GM19455 (cell line): ENCODE measurements at regions not wholly inside any gene's neighbourhood (a gene's known extent, or its start where the extent isn't known, plus 50 kb on each side); places are given as distances from the start of the nearest gene placed in this dataset.
A peak's percentile ranks its signal among the peaks of the same experiment; 100 is the strongest.

Experiments used
- ATAC-seq: cut with Tn5 transposase; IDR thresholded peaks from one replicate; pipeline ENCODE4 v1.9.1; 2021; ENCODE audit not compliant: unreplicated experiment

- ATAC-seq = no peak
These were observed 440.0 kb downstream of the ENC1 start for GRCh38 chr5:74200560-74200959.

GRCh38 chr5:74199436-74200210, 440.9 kb downstream of the ENC1 start:
- ATAC-seq = no peak

GRCh38 chr5:74199005-74199404, 441.5 kb downstream of the ENC1 start:
- no peak for ATAC-seq

GRCh38 chr5:74198156-74198555, 442.4 kb downstream of the ENC1 start:
- ATAC-seq = no peak

- peak; percentile 59 for ATAC-seq
These were observed 444.3 kb downstream of the ENC1 start for GRCh38 chr5:74196233-74196632.

- no peak for ATAC-seq
These were observed 446.3 kb downstream of the ENC1 start for GRCh38 chr5:74194196-74194595.

GRCh38 chr5:74192606-74193299, 447.8 kb downstream of the ENC1 start:
- no peak for ATAC-seq

DNA sequence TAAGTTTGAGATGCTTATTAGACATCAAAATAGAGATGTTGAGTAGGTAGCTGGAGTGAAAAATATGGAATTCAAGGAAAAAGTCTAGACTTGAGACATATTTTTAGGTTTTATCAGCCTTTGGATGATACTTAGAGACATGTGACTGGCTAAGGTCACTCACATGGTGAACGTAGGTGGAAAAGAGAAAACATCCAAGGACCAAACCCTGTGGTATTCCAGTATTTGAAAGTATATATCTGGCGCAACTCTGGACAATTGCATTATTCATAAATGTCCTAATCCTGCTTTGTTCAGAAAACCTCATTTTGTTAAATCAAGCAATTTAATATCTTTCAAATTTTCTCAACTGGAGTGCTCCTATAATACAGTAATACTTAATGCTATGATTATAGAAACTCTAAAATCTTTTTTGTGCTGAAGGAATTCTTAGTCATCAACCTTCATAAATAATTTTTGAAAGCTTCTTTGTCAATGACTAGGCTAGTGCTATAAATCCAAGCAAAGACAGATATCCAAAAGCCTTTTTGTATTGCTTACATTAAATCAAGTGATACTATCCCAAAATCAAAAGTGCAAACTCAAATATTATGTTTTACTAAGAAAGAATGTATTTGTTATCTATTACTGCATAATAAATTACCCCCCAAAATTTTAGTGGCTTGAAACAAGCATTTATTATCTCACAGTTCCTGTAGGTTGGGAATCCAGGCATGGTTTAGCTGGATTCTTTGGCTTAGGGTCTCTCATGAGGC, 452.0 kb downstream of the ENC1 start:
- ATAC-seq = no peak

GRCh38 chr5:74187757-74188156, 452.8 kb downstream of the ENC1 start:
- no peak for ATAC-seq

DNA sequence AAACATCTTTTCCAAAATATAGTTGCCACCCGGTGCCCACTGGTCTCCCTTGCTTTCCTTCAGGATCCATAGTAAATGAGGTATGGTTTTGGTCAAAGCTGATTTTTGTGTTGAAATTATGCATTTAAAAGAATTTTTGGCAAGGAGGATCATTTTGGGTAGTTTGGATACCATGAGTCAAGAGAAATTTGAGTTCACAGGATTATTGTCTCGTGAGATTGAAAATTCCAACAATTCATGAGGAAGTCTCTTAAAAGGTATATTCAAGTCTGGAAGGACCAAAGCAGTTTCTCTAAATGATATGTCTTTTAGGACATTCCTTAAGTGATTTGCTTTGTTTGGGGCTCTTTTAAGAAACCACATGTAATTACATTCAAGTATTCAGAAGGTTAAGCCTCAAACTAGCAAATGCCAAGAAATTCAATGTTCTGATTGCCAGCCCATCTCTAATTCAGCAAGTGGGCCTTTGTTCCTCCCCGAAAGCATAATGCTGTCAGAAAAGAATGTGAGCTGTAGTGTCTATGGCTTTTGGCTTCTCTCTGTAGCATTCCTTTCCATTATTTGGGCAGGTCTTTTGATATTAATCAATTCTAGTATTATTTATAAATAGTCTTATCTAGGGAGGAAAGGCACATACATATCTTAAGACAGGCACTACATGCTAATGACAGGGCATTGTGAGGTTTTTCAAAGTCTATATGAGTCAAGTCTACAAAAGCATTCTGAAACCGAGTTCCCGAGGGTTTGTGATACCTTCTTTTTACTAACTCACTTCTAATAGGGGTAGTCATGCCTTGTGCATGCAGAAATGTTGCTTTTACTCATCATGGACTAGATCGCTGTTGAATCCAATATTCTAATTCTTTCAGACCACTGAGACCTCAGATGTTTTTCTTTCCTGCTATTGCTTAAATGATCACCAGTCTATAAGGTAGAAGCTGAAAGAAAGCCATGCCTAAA, 453.9 kb downstream of the ENC1 start:
- no peak for ATAC-seq

DNA sequence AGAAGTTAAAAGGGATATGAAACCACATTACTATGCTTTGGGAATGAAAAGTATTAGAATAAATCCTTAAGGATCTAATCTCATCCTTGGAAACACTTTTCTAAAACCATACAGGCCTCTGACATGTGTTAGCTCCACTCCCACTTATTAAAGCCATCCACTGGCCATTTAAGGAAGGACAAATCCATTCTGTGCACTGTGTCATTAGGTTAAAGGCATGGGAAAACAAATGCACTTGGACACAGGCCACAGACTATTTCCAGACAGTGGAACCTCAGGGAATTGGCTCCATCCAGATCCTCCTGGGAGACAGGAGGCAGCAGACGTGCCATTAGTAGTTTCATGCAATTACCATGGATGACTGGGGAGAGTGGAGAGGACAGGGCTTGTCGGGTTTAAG, 454.9 kb downstream of the ENC1 start:
- ATAC-seq = no peak

GRCh38 chr5:74184649-74185048, 455.9 kb downstream of the ENC1 start:
- ATAC-seq = no peak

GRCh38 chr5:74183041-74183440, 457.5 kb downstream of the ENC1 start:
- ATAC-seq = no peak

- ATAC-seq = no peak
These were observed 457.9 kb downstream of the ENC1 start for GRCh38 chr5:74182603-74183002.

DNA sequence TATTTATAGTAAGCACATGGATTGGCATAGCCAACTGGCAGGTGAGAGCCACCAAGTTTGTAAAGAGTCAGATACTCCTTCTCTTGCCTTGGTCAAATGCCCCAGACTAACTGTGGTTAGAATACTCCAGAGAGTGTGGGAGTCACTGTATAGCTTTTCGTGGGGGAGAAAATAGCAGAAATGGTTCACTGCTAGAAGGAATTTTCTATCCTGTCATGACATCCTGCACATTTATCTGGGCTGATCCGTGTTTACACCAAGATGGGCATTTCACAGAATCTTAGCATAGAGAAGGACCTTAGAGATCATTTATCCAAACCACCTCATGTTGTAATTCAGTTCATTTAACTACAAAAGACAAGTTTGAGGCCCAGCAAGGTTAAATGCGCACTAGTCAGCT, 460.8 kb downstream of the ENC1 start:
- no peak for ATAC-seq

- ATAC-seq = no peak
These were observed 461.3 kb downstream of the ENC1 start for GRCh38 chr5:74179179-74179578.

GRCh38 chr5:74177961-74178360, 462.6 kb downstream of the ENC1 start:
- ATAC-seq = no peak

DNA sequence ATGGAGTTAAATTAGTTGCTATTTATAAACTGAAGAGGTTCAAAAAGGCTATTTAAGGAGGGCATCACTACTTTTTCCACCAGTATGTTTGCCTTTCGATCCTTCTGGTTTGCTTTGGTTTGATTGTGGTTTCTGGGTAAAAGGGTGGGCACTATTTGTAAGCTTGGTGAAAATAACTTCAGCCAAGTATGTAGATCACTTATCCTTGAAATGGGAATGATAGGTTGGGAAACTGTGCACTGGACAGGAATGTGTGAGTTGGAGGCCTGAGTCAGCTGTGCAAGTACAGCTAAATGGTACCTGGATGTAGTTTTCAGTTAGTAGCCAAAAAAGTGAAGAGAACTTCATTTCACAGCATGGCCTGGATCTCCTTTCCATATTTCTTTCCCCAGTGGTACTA, 466.2 kb downstream of the ENC1 start:
- ATAC-seq = no peak

GRCh38 chr5:74173665-74174064, 466.9 kb downstream of the ENC1 start:
- ATAC-seq = no peak

- ATAC-seq = no peak
These were observed 467.3 kb downstream of the ENC1 start for GRCh38 chr5:74173241-74173640.

DNA sequence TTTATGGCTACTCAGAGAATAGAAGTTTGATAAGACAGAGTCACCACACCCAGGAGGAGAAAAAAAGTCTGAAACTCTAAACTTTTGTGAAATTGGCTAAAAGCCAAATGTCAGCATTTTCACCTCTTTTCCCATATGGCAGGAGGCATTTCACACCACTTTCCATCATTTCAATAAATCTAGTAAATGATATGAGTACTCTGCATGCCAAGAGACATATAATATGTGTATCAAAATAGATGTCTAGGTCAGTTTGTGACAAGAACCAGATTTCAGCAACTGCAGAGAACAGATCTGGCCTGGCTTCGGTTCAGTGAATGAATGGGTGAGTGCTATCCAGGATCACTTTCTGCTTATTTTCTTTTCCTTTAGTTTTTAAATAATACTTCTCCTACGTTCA, 470.8 kb downstream of the ENC1 start:
- no peak for ATAC-seq
